ENCODE measurements at regions not wholly inside any gene's neighbourhood (a gene's known extent, or its start where the extent isn't known, plus 50 kb on each side); places are given as distances from the start of the nearest gene placed in this dataset.
"Not testable (repeated sequence)": the region's sequence is repeated elsewhere in the genome, so short reads cannot be mapped to it uniquely, and the experiment has no call there.

DNA sequence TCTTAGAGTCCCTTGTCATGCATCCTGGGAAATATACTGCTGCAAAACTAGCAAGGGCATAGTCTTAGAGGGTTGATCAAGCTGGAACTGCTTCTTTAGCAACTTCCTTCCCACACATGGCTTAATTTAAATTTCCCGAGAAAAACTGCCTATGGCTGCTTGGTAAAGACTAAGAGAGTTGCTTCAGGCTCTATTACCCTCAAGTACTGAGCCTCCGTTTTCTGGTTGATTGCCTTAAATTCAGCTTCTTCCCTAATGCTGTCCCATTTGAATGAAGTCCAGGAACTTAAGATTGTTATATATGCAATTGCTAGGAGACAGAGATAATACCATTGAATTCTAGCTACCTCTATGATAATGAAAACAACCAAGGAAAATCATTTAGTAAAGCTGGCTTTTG, 385.7 kb upstream of the CYLC2 start:
- DNase-seq (ENCODE audit: low read depth, low spot score) (no peak), ATAC-seq (no peak)
- Histone ChIP-seq H3K27me3 (ENCODE audit: control insufficient read depth, insufficient read depth, low read length) (no peaks in the 10 kb centered on the region), H3K4me3 (ENCODE audit: low read depth in 2 of 2, low read length in 2 of 2) (no peak overlapping the region), H3K27ac (ENCODE audit: low read length) (no peak overlapping the region), H3K9me3 (ENCODE audit: control insufficient read depth, insufficient read depth, low read depth, low read length) (no peaks in the 10 kb centered on the region), H3K4me1 (ENCODE audit: control insufficient read depth, insufficient read depth, low read length) (no peaks in the 10 kb centered on the region), H3K36me3 (ENCODE audit: control insufficient read depth, insufficient read depth, low read length) (no peaks in the 10 kb centered on the region)
- intact Hi-C loops (cut with micrococcal nuclease; ENCODE audit: unreplicated experiment), result no loop called here
- no peak for TF ChIP-seq SIN3A (IDR thresholded peaks at IDR 0.05; ENCODE audit: borderline replicate concordance, insufficient read depth, low read depth, low read length)
- no peak for TF ChIP-seq TCF7L2 (IDR thresholded peaks at IDR 0.05; ENCODE audit: low read depth, low read length)
- TF ChIP-seq POLR2AphosphoS5 (IDR thresholded peaks at IDR 0.05; ENCODE audit: low read depth, low read length), result no peak
- TF ChIP-seq, protein P1, sequence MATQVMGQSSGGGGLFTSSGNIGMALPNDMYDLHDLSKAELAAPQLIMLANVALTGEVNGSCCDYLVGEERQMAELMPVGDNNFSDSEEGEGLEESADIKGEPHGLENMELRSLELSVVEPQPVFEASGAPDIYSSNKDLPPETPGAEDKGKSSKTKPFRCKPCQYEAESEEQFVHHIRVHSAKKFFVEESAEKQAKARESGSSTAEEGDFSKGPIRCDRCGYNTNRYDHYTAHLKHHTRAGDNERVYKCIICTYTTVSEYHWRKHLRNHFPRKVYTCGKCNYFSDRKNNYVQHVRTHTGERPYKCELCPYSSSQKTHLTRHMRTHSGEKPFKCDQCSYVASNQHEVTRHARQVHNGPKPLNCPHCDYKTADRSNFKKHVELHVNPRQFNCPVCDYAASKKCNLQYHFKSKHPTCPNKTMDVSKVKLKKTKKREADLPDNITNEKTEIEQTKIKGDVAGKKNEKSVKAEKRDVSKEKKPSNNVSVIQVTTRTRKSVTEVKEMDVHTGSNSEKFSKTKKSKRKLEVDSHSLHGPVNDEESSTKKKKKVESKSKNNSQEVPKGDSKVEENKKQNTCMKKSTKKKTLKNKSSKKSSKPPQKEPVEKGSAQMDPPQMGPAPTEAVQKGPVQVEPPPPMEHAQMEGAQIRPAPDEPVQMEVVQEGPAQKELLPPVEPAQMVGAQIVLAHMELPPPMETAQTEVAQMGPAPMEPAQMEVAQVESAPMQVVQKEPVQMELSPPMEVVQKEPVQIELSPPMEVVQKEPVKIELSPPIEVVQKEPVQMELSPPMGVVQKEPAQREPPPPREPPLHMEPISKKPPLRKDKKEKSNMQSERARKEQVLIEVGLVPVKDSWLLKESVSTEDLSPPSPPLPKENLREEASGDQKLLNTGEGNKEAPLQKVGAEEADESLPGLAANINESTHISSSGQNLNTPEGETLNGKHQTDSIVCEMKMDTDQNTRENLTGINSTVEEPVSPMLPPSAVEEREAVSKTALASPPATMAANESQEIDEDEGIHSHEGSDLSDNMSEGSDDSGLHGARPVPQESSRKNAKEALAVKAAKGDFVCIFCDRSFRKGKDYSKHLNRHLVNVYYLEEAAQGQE (IDR thresholded peaks at IDR 0.05; ENCODE audit: insufficient read depth in 1 of 2, low read depth in 2 of 2, low read length in 1 of 2), result no peak
- no peak for TF ChIP-seq CTCF (IDR thresholded peaks at IDR 0.05)
- POLR2A ChIA-PET, result no interaction called here
- CTCF ChIA-PET, result no interaction called here
- in situ Hi-C loops (cut with HindIII; ENCODE audit: low pct_unique_long_range_greater_than_20kb, low sequenced_read_pairs), result no loop called here
- no TSS peak for BruUV-seq (replicated peaks)

DNA sequence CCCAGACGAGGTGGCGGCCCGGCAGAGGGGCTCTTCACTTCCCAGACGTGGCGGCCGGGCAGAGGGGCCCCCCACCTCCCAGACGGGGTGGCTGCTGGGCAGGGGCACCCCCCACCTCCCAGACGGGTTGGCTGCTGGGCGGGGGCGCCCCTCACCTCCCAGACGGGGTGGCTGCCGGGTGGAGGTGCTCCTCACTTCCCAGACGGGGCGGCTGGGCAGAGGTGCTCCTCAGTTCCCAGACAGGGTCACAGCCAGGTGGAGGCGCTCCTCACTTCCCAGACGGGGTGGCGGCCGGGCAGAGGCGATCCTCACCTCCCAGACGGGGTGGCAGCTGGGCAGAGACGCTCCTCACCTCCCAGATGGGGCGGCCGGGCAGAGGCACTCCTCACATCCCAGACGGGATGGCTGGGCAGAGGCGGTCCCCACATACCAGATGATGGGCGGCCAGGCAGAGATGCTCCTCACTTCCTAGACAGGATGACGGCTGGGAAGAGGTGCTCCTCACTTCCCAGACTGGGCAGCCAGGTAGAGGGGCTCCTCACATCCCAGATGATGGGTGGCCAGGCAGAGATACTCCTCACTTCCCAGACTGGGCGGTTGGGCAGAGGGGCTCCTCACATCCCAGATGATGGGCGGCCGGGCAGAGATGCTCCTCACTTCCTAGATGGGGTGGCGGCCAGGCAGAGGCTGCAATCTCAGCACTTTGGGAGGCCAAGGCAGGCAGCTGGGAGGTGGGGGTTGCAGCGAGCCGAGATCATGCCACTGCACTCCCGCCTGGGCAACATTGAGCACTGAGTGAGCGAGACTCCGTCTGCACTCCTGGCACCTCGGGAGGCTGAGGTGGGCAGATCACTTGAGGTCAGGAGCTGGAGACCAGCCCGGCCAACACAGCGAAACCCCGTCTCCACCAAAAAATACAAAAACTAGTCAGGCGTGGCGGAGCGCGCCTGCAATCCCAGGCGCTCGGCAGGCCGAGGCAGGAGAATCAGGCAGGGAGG, 391.6 kb upstream of the CYLC2 start:
- H3K9me3 ChIP-seq (ENCODE audit: control insufficient read depth, insufficient read depth, low read depth, low read length); H3K27me3 ChIP-seq (ENCODE audit: control insufficient read depth, insufficient read depth, low read length); intact Hi-C loops (cut with micrococcal nuclease; ENCODE audit: unreplicated experiment); DNase-seq (ENCODE audit: low read depth, low spot score); POLR2A ChIA-PET; H3K36me3 ChIP-seq (ENCODE audit: control insufficient read depth, insufficient read depth, low read length); in situ Hi-C loops (cut with HindIII; ENCODE audit: low pct_unique_long_range_greater_than_20kb, low sequenced_read_pairs); BruUV-seq (replicated peaks); H3K4me1 ChIP-seq (ENCODE audit: control insufficient read depth, insufficient read depth, low read length); ATAC-seq; H3K27ac ChIP-seq (ENCODE audit: low read length); H3K4me3 ChIP-seq (ENCODE audit: low read depth in 2 of 2, low read length in 2 of 2); CTCF ChIA-PET: not testable (repeated sequence)

- no peaks in the 10 kb centered on the region for H3K9me3 ChIP-seq (ENCODE audit: control insufficient read depth, insufficient read depth, low read depth, low read length)
- CTCF ChIA-PET, result no interaction called here
- TF ChIP-seq POLR2AphosphoS5 (IDR thresholded peaks at IDR 0.05; ENCODE audit: low read depth, low read length), result no peak
- no peak for TF ChIP-seq SIN3A (IDR thresholded peaks at IDR 0.05; ENCODE audit: borderline replicate concordance, insufficient read depth, low read depth, low read length)
- TF ChIP-seq TCF7L2 (IDR thresholded peaks at IDR 0.05; ENCODE audit: low read depth, low read length), result no peak
- TF ChIP-seq CTCF (IDR thresholded peaks at IDR 0.05), result no peak
- TF ChIP-seq, protein P1 (IDR thresholded peaks at IDR 0.05; ENCODE audit: insufficient read depth in 1 of 2, low read depth in 2 of 2, low read length in 1 of 2), result no peak
- intact Hi-C loops (cut with micrococcal nuclease; ENCODE audit: unreplicated experiment) (no loop called here), in situ Hi-C loops (cut with HindIII; ENCODE audit: low pct_unique_long_range_greater_than_20kb, low sequenced_read_pairs) (no loop called here)
- BruUV-seq (replicated peaks), result no TSS peak
- no peaks in the 10 kb centered on the region for H3K36me3 ChIP-seq (ENCODE audit: control insufficient read depth, insufficient read depth, low read length)
- ATAC-seq (no peak), DNase-seq (ENCODE audit: low read depth, low spot score) (no peak)
- no peak overlapping the region for H3K27ac ChIP-seq (ENCODE audit: low read length)
- POLR2A ChIA-PET, result no interaction called here
- no peaks in the 10 kb centered on the region for H3K4me1 ChIP-seq (ENCODE audit: control insufficient read depth, insufficient read depth, low read length)
- H3K27me3 ChIP-seq (ENCODE audit: control insufficient read depth, insufficient read depth, low read length), result no peaks in the 10 kb centered on the region
- no peak overlapping the region for H3K4me3 ChIP-seq (ENCODE audit: low read depth in 2 of 2, low read length in 2 of 2)
These were observed 400.9 kb upstream of the CYLC2 start for GRCh38 chr9:102594241-102594640.
